ENCODE measurements at regions not wholly inside any gene's neighbourhood (a gene's known extent, or its start where the extent isn't known, plus 50 kb on each side); places are given as distances from the start of the nearest gene placed in this dataset.
"Not testable (repeated sequence)": the region's sequence is repeated elsewhere in the genome, so short reads cannot be mapped to it uniquely, and the experiment has no call there.

DNA sequence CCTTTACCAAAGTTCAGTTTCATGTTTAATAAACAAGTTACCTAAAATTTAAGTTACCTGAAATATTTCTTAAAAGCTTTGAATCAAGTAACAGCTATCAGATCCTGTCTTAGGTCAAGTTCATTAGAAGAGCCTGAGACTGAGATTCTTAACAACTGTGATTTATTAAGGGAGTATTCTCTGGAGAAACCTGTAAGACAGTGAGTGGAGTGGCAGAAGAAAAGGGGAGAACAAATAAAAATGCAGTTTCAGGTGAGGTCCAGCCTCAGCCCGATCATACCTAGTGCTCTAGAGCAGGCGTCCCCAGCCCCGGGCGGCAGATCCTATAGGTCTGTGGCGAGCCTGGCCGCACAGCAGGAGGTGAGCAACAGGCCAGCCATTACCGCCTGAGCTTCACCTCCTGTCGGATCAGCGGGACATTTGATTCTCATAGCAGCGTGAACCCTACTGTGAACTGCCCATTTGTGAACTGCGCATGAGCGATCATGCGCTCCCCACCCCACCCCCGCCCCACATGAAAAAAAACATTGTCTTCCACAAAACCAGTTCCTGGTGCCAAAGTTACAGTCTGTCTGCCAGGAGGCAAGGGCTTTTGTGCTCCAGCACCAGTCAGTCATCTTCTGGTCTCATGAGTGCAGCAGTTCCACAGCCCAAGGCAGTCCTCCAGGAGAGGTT lies 59.2 kb upstream of the ADGRB3 start:
- peak in 52 of 58 donors; percentile 2 to 83 (median 40) for DNase-seq

DNA sequence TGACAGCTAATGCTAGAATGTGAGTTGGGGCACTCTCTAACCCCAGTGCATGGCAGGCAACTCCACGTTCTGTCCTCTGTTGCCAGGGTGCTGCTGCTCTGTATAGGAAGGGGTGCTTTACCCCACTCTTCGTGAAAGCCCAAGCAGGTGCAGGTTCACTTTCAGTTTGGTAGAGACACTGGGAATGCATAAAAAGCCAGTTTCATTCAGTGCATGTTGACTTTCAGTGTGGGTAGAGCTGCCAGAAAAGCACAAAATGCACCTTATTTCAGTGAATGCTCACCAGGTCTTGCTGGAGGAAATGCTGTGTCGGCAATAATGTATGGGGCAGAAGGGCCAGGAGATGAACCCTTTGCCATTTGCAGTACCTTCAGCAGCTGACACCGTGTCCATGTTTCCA lies 62.1 kb upstream of the ADGRB3 start:
- no peak for DNase-seq

DNA sequence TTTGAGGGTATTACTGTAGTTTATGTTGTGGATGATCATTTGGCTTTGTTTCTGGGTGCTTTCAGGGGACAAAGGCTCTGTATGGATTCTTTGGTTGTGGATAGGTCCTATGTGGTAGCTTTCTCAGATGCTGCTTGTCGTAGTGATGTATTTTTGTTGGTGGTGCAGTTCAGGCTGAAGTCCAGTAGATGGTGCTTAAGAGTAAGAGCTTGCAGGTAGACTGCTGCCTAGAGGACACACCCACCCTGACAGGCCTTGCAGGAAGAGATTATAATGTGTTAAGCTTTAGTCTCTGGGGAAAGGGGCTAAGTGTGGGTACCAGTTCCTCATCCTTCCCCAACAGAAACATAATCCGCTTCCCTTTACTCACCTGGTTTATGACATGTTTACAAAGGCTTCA lies 62.6 kb upstream of the ADGRB3 start:
- peak in 3 of 58 donors; percentile 0 to 3 (median 3) for DNase-seq

DNA sequence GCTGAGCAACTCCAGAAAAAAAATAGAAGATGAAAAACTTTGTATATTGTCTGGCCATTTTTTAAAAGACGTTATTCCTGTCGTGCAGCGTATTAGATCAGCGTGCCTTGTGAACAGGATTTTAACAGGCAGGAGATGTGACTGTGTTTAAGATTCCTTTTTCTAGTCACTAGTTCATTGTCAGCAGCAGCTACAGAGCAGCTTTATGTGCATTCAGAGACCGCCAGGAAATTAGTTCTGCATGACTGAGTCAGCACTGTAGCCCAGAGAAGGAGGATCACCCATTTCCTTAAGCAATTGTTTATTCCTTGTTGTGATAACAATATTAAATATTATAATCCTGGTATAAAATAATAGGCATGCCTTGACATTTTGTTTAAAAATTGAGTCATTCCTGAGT lies 75.4 kb upstream of the ADGRB3 start:
- peak in 18 of 58 donors; percentile 1 to 58 (median 6) for DNase-seq

DNA sequence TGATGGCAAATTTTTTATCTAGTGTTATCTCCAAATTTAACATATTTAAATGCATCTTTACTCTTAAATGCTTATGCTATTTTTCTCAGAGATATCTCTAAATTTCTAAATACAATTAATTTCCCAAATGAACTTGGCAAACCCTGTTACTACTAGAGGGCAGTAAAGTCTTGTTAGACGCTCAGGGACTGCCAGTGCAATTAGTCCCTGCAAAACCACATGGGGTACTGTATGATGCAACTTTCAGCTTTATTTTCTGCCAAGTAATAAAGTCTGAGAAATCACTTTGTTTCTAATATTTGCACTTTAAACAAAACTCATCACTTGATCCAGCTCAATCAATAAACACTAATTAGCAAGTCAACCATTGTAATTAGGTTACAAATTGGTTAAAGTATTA lies 76.0 kb upstream of the ADGRB3 start:
- peak in 4 of 58 donors; percentile 1 to 32 (median 6) for DNase-seq

DNA sequence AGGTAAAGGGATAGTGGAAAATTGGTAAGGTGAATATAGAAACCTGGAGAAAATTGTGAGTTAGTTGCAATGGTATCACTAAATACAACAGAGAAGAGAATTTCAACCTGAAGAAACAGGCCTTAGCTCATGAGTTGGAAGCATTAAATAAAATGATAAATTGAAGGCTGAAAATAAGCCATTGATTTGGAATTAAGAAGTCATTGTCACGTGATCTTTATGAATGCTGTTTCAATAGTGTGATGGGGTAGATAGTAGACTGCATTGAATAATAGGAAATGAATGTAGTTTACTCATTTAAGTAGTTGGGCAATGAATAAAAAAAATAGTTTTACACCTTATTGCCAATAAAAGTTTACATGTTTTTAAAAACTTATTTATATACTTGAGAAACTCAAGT lies 88.5 kb upstream of the ADGRB3 start:
- DNase-seq: no peak

DNA sequence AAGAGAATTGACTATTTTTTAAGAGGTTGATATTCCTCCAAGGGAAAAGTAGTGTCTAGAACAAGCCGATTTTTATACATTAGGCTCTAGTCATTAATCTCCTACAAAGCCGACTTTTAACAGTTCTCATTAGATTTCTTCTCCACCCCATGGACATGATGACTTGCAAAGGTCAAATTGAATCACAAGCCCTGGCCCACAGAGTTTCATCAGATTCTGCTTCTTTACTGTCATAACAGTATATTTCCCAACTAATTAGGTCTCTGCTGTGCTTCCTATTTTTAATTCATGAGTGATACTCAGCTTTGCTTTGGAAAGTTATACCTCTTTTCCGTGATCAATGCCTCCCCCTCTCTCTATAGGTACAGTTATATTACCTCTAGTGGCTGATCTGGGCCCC lies 90.6 kb upstream of the ADGRB3 start:
- DNase-seq: no peak

DNA sequence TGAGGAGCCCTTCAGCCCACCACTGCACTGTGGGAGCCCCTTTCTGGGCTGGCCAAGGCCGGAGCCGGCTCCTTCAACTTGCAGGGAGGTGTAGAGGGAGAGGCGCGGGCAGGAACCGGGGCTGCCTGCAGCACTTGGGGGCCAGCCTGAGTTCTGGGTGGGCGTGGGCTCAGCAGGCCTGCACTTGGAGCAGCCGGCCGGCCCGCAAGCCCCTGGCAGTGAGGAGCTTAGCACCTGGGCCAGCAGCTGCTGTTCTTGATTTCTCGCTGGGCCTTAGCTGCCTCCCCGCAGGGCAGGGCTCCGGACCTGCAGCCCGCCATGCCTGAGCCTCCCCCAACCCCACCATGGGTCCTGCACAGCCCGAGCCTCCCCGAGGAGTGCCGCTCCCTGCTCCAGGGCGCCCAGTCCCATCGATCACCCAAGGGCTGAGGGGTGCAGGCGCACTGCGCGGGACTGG lies 101.7 kb upstream of the ADGRB3 start:
- no peak for DNase-seq

DNA sequence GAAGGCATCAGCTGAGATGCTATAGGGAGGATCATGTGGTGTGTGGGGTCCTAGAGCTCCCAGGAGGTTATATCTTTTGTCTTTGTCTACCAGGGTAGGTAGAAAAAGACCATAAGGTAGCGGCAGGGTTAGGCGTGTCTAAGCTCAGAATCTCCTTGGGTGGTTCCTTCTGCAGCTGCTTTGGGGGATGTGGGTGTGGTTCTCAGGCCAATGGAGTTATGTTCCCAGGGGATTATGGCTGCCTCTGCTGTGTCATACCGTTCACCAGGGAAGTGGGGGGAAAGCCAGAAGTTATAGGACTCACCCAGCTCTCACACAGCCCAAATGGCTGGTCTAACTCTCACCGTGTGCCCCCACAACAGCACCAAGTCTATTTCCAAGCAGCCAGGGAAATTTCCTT lies 107.4 kb upstream of the ADGRB3 start:
- no peak for DNase-seq

DNA sequence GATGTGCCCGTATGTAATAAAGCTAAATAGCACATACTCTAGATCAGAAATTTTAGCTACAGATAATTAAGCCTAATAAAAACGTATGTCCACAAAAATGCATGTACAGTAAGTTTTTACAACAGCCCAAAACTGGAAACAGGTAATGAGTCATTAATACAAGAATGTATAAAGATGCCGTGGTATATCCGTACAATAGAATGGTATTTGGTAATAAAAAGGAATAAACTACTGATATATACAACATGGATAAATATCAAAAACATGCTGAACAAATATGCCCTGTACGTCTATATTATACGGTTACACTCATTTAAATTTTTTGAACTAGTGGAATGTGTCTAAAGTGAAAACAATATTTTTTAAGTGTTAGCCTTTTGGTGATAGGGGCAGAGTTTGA lies 128.2 kb upstream of the ADGRB3 start:
- DNase-seq: no peak

DNA sequence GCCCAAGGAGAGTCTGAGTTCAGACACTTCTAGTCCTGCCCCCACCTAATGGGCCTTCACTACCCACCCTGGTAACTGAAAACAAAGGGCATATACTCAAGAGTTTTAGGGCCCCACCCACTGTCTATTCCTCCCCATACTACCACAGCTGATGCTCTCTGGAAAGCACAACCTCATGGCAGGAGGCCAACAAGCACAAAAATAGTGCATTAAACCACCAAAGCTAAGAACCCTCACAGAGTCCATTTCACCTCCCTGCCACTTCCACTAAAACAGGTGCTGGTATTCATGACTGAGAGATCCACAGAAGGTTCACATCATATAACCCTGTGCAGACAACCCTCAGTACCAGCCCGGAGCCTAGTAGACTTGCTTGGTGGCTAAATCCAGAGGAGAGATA lies 132.1 kb upstream of the ADGRB3 start:
- DNase-seq: no peak

DNA sequence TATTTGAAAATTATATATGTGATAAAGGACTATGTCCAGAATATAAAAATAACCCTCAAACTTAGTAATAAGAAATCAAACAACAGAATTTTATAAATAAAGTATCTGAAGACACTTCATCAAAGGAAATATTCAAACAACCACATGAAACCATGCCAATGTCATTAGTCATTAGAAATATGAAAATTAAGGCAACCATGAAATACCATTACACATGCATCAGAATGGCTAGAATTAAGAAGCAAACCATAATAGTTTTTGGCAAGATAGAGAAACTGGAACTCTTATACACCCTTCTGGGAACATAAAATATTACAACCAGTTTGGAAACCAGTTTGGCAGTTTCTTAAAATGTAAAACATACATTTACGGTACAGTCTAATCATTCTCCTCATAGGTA lies 137.2 kb upstream of the ADGRB3 start:
- DNase-seq: no peak

DNA sequence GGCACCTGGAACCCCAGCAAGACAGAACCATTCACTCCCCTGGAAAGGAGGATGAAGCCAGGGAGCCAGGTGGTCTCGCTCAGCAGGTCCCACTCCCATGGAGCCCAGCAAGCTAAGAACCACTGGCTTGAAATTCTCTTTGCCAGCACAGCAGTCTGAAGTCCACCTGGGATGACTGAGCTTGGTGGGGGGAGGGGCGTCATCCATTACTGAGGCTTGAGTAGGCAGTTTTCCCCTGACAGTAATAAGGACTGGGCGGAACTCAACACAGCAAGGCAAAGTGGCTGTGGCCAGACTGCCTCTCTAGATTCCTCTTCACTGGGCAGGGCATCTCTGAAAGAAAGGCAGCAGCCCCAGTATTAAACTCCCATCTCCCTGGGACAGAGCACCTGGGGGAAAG lies 140.2 kb upstream of the ADGRB3 start:
- not testable (repeated sequence) for DNase-seq

DNA sequence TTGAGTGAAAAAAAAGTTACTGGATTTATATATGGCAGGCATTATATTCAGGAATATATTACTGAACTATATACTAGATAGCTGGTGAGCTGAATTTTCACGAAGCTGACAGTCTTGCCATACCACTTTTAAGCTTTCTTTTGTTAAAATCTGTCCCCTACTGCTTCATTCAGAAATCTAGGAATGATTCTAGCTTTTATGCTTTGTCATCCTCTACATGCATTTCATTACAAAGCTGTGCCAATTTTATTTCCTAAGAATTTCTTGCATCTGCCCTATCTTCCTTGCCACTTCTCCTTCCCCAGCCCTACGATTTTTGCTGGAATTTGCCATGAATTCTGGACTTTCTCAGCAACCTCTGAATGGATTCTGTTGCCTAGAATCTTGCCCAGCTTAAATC lies 158.5 kb upstream of the ADGRB3 start:
- peak in 1 of 58 donors; percentile 4 for DNase-seq

DNA sequence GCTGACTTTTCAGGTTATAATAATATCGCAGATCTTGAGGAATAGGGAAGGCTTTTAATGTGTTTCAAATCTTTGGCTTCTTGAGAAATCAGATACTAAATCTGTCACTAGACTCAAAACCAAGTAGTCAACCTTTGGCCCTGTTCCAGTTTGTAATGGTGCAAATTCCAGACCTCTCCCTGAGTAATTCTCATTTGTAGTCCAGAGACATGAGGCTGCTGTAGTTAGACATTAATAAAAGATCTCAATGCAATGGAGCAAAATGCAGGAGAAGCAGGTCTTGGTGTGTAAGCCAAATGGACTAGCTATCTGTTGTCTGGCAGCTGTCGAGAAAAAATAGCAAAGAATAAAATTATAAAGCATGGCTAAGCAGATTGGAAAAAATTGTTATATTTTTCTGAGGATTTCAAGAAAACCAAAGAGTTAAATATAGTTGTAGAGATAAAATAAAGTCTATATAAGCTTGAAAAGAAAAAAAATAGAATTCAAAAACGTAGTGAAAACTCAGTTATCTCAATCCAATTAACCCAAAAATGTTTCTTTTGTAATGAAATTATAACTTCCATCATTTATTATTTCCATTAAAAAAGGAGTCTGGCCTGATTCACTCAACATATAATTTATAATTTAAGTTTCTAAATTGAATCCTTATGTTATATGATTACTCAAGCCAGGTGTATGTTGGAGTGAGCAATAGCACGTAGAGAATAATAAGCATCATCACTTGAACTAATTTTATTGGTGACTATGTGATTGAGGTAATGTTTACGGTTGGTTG lies 161.5 kb upstream of the ADGRB3 start:
- DNase-seq: no peak

DNA sequence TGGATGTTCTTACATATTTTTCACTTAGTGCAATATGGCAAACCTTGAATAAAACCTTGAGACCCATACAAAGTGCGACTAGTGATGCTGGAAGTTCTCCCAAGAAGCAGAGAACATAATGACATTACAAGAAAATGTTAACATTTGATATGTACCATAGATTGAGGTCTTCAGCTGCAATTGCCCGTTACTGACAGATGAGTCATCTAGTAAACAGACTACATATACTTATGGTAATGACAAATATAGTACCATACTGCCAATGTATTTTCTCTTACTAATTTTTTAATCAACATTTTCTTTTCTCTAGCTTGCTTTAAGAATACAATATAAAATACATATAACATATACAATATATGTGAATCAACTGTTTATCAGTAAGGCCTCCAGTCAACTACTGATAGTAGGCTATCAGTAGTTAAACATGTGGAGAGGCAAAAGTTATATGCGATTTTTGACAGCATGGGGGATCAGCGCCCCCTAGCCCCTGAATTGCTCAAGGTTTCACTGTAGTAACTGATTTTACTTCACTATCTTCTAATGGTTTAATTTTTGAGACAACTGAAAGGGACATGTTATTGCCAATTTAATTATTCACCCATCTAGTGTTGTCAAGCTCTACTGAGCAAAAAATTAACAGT lies 166.7 kb upstream of the ADGRB3 start:
- no peak for DNase-seq

DNA sequence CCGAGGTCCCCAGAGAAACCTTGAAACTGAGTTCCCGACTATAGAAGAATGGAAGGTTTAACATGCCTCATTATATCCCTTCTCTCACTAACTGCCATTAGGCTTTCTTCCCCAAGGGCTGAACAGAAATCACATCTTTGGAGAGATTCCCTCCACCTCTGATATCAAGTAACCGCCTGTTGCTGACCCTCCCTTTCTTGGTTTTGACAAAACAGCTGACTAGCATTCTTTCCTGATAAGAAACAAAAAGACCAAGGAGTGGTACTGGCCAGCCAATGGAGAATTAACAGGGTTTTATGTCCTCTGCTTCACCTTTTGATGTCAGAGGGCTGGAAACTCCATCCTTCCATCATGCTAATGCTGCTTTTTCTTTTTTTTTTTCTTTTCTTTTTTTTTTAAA lies 176.6 kb upstream of the ADGRB3 start:
- DNase-seq: no peak

DNA sequence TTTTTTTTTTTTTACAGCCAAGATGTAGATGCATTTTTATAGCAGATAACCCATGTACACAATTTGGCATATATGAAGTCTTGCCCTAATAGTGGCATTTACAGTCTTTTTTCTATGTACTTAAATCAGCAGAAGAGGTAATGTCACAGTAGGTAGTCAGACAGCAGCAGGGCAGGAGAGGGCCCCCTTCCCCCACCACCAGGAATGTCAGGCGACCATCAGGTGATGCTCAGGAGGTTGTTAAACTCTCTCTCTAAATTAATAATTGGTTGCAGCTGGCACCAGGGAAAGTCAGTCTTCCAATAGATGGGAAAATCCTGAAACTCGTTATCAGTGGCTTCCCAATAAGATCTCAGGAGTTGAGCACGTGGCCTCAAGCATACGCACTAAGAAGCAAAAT lies 188.0 kb upstream of the ADGRB3 start:
- DNase-seq: no peak

DNA sequence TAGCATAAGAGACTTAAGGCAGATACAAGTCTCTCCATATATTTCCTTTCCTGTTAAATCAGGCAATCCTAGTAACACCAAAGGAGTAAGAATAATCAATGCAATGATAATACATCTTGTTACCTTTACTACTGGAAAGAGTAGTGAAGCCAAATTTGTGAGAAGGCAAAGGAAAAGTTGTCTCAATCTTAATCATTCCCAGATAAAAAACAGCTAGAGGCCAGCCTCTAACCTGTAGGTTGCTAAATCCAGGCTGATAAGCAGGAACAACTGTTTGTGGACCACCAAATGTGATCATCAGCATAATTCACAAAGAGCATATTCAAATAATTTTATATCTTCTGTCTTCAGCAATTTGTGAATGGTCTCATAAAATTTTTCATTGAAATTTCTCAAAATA lies 189.2 kb upstream of the ADGRB3 start:
- DNase-seq: no peak

DNA sequence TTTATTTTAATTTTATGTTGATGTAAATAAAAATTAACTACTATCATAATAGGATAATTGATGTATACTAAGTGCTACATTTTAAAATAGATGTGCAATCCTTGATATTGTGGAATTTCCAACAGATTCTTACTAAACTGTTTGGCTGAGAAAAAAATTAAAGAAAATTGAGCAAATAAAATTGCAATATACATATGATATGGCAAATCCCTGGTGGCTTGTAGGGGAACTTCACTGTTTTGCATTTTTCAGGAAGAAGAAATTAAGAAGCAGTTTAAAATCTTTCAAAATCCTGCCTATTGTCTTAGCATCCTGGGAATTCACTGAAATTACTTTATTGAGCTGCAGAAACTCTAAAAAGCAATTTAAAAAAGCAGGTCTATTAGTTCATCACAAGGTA lies 191.4 kb upstream of the ADGRB3 start:
- no peak for DNase-seq

DNA sequence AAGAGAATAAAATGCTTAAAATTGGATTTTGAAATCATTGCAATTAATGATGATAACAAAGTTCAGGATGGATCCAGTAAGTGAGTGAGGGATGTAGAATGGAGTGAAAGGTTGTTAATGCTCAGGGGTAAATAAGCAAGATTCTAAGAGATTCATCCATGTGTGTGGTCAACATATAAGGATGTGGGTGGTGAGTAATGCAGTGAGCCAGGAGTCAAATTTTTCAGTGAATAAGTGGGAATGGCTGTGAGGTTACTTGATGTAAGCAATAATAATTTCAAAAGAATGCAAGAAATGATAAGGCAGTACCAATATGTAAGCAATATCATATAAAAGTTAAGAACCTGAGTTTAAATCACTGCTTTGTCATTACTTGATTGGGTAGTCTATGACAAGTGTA lies 207.5 kb upstream of the ADGRB3 start:
- DNase-seq: no peak

DNA sequence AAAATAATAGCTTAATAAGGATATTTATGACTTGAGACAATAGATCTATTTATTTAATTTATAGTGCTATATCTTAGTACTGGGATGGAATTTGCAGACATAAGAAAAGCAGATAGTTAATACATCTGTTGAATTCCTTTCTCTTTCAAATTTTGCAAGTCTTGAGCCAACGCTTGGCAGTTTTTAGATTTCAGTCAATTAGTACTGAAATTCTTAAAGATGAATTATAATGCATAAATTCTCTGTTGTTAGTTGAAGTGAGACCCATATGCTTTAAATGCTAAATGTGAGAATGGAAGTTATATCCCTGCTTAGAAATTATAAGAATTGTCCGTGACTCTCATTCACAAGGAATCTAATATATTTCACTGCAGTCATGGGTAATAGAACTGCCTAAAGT lies 225.1 kb upstream of the ADGRB3 start:
- no peak for DNase-seq

DNA sequence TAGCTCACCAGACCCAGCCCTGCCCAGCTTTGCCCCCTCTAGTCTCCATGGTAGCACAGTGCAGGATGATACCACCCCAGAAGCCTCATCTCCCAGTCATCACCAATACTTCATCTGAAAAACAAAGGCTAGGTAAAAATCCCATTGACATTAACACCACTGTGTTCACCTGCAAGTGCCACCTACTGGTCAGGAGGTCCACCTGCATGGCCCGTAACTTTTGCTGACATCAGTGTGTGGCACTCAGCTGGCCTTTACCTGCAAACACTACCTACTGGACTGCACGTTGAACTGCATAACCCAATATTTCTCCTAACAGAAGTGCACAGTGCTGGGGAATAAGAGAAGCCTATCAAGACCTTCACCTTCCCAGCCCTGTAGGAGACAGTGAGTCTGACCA lies 234.7 kb upstream of the ADGRB3 start:
- DNase-seq: no peak

Data from anterior cingulate cortex (tissue), 58 donors.